KOPT-K1 (cell line): ENCODE measurements at regions not wholly inside any gene's neighbourhood (a gene's known extent, or its start where the extent isn't known, plus 50 kb on each side); places are given as distances from the start of the nearest gene placed in this dataset.
"Not testable (repeated sequence)": the region's sequence is repeated elsewhere in the genome, so short reads cannot be mapped to it uniquely, and the experiment has no call there.

Experiments used
- H3K27ac ChIP-seq: fragments of 200-600 bp; sonication (generic); 2 replicates; pipeline ENCODE4 v1.5.1; 2016; ENCODE audit warnings: antibody characterized with exemption, mild to moderate bottlenecking, low read depth, low read length; ENCODE audit not compliant: poor library complexity, severe bottlenecking
- H3K36me3 ChIP-seq: fragments of 200-600 bp; sonication (generic); 2 replicates; pipeline ENCODE4 v1.5.1; 2017; ENCODE audit warnings: antibody characterized with exemption, mild to moderate bottlenecking, low read length, moderate library complexity; ENCODE audit not compliant: insufficient read depth
- H3K9me3 ChIP-seq: fragments of 200-600 bp; sonication (generic); 2 replicates; pipeline ENCODE4 v1.5.1; 2017; ENCODE audit warnings: antibody characterized with exemption, low read length, mild to moderate bottlenecking; ENCODE audit not compliant: insufficient read depth, poor library complexity, severe bottlenecking

GRCh38 chr6:14883921-14884320, 361.9 kb upstream of the JARID2 start:
- no peak overlapping the region for H3K27ac ChIP-seq
- H3K9me3 ChIP-seq: no peaks in the 10 kb centered on the region
- no peaks in the 10 kb centered on the region for H3K36me3 ChIP-seq

GRCh38 chr6:14885498-14885897, 360.4 kb upstream of the JARID2 start:
- H3K27ac ChIP-seq: no peak overlapping the region

GRCh38 chr6:14887181-14887580, 358.7 kb upstream of the JARID2 start:
- no peaks in the 10 kb centered on the region for H3K36me3 ChIP-seq
- H3K27ac ChIP-seq: no peak overlapping the region
- H3K9me3 ChIP-seq: no peaks in the 10 kb centered on the region

More at GRCh38 chr6:14885498-14885897, 360.4 kb upstream of the JARID2 start:
- no peaks in the 10 kb centered on the region for H3K36me3 ChIP-seq
- no peaks in the 10 kb centered on the region for H3K9me3 ChIP-seq

GRCh38 chr6:14887986-14888574, 357.8 kb upstream of the JARID2 start:
- Histone ChIP-seq H3K27ac (no peak overlapping the region), H3K36me3 (no peaks in the 10 kb centered on the region), H3K9me3 (peaks cover 2% of the 10 kb centered on the region)

- peaks cover 7% of the 10 kb centered on the region for H3K9me3 ChIP-seq
- H3K27ac ChIP-seq: no peak overlapping the region
- no peaks in the 10 kb centered on the region for H3K36me3 ChIP-seq
Measured at GRCh38 chr6:14888575-14889000, 357.3 kb upstream of the JARID2 start.

- Histone ChIP-seq H3K36me3 (no peaks in the 10 kb centered on the region), H3K27ac (no peak overlapping the region), H3K9me3 (peaks cover 13% of the 10 kb centered on the region)
Measured at GRCh38 chr6:14889188-14889587, 356.7 kb upstream of the JARID2 start.

GRCh38 chr6:14889611-14890593, 356.0 kb upstream of the JARID2 start:
- Histone ChIP-seq H3K27ac (no peak overlapping the region), H3K9me3 (peaks cover 13% of the 10 kb centered on the region)

GRCh38 chr6:14891820-14892375, 354.0 kb upstream of the JARID2 start:
- H3K36me3 ChIP-seq, H3K27ac ChIP-seq: not testable (repeated sequence)
- H3K9me3 ChIP-seq: peaks cover 13% of the 10 kb centered on the region

More at GRCh38 chr6:14889611-14890593, 356.0 kb upstream of the JARID2 start:
- H3K36me3 ChIP-seq: no peaks in the 10 kb centered on the region

- Histone ChIP-seq H3K27ac (no peak overlapping the region), H3K9me3 (peaks cover 13% of the 10 kb centered on the region), H3K36me3 (no peaks in the 10 kb centered on the region)
Measured at GRCh38 chr6:14894105-14894504, 351.8 kb upstream of the JARID2 start.

GRCh38 chr6:14896475-14896874, 349.4 kb upstream of the JARID2 start:
- H3K9me3 ChIP-seq: peaks cover 15% of the 10 kb centered on the region
- H3K27ac ChIP-seq: no peak overlapping the region
- H3K36me3 ChIP-seq: no peaks in the 10 kb centered on the region

- Histone ChIP-seq H3K36me3 (no peaks in the 10 kb centered on the region), H3K9me3 (peaks cover 17% of the 10 kb centered on the region), H3K27ac (peak overlapping the region; percentile 25)
Measured at GRCh38 chr6:14897831-14898230, 348.0 kb upstream of the JARID2 start.

GRCh38 chr6:14899441-14899840, 346.4 kb upstream of the JARID2 start:
- H3K27ac ChIP-seq, H3K9me3 ChIP-seq, H3K36me3 ChIP-seq: not testable (repeated sequence)

- H3K27ac ChIP-seq: no peak overlapping the region
- peaks cover 4% of the 10 kb centered on the region for H3K9me3 ChIP-seq
- H3K36me3 ChIP-seq: no peaks in the 10 kb centered on the region
Measured at GRCh38 chr6:14900919-14901318, 344.9 kb upstream of the JARID2 start.

GRCh38 chr6:14903176-14904038, 342.5 kb upstream of the JARID2 start:
- Histone ChIP-seq H3K9me3 (peaks cover 4% of the 10 kb centered on the region), H3K36me3 (no peaks in the 10 kb centered on the region), H3K27ac (peak overlapping the region; percentile 54)
